GM12892 (cell line): ENCODE measurements at regions not wholly inside any gene's neighbourhood (a gene's known extent, or its start where the extent isn't known, plus 50 kb on each side); places are given as distances from the start of the nearest gene placed in this dataset.

Source experiments
- POLR2A ChIP-seq: IDR thresholded peaks from 2 replicates; pipeline ENCODE4 v1.6.1; 2011; ENCODE audit warnings: low read depth, low read length, control low read depth
- POLR2AphosphoS5 ChIP-seq: IDR thresholded peaks from 2 replicates; pipeline ENCODE4 v1.6.1; 2011; ENCODE audit warnings: low read depth, low read length, control low read depth

- no peak for TF ChIP-seq POLR2A
- TF ChIP-seq POLR2AphosphoS5 = no peak
These were observed 452.0 kb downstream of the PRKD1 start for GRCh38 chr14:29475641-29476040.
